ENCODE measurements at regions not wholly inside any gene's neighbourhood (a gene's known extent, or its start where the extent isn't known, plus 50 kb on each side); places are given as distances from the start of the nearest gene placed in this dataset.

- H3K27me3 Mint-ChIP-seq (ENCODE audit: insufficient read depth, low read depth, poor library complexity): no peaks in the 10 kb centered on the region
- no peak for TF ChIP-seq ZNF462 (CRISPR knock-in tag; IDR thresholded peaks at IDR 0.05)
- no peak for TF ChIP-seq ZNF331 (CRISPR knock-in tag; IDR thresholded peaks at IDR 0.05; ENCODE audit: low read depth)
- no peak for TF ChIP-seq EZH2 (IDR thresholded peaks at IDR 0.05; ENCODE audit: low read depth, unreplicated experiment)
- no peak for TF ChIP-seq JUNB (IDR thresholded peaks at IDR 0.05; ENCODE audit: unreplicated experiment)
- TF ChIP-seq ZNF114 (CRISPR knock-in tag; IDR thresholded peaks at IDR 0.05): no peak
- TF ChIP-seq CTCF (conservative IDR thresholded peaks at IDR 0.05; ENCODE audit: low read depth in 2 of 2): no peak
- no peak for TF ChIP-seq ETS1 (IDR thresholded peaks at IDR 0.05)
- no peak for TF ChIP-seq NANOG (IDR thresholded peaks at IDR 0.05; ENCODE audit: borderline replicate concordance)
- TF ChIP-seq REST (IDR thresholded peaks at IDR 0.05; ENCODE audit: unreplicated experiment): no peak
- TF ChIP-seq CREB1 (CRISPR knock-in tag; IDR thresholded peaks at IDR 0.05; ENCODE audit: low read depth): no peak
- no peaks in the 10 kb centered on the region for H3K4me1 Mint-ChIP-seq
- no peak overlapping the region for H3K27ac Mint-ChIP-seq
- Histone ChIP-seq H3K79me2 (replicated peaks; ENCODE audit: insufficient read depth) (no peaks in the 10 kb centered on the region), H3K4me3 (no peak overlapping the region), H4K20me1 (replicated peaks; ENCODE audit: insufficient read depth) (no peaks in the 10 kb centered on the region), H3K27me3 (ENCODE audit: insufficient read depth) (no peaks in the 10 kb centered on the region), H3K27ac (ENCODE audit: low read depth) (no peak overlapping the region), H3K4me1 (ENCODE audit: insufficient read depth) (no peaks in the 10 kb centered on the region), H3K4me2 (no peak overlapping the region), H3K36me3 (ENCODE audit: insufficient read depth) (no peaks in the 10 kb centered on the region), H3K9me2 (ENCODE audit: insufficient read depth) (peaks cover 3% of the 10 kb centered on the region; the same call in 1 of the 2 replicates), H2AFZ (no peak overlapping the region), H3F3A (replicated peaks; ENCODE audit: low read depth) (no peaks in the 10 kb centered on the region)
- no peak overlapping the region for H3K4me3 Mint-ChIP-seq
- DNase-seq (ENCODE audit: low spot score) (no peak), ATAC-seq (no peak)
- H3K36me3 Mint-ChIP-seq (ENCODE audit: low read depth): peaks cover 6% of the 10 kb centered on the region; the same call in 2 of the 3 replicates
- H3K9me3 Mint-ChIP-seq: peaks cover 12% of the 10 kb centered on the region
These were observed 317.2 kb downstream of the LTN1 start for GRCh38 chr21:28675331-28676041.

Data from GM23338 (cell line).